ENCODE measurements at regions not wholly inside any gene's neighbourhood (a gene's known extent, or its start where the extent isn't known, plus 50 kb on each side); places are given as distances from the start of the nearest gene placed in this dataset.

- no peak for TF ChIP-seq MAFK (IDR thresholded peaks at IDR 0.05; ENCODE audit: low read depth, low read length)
- TF ChIP-seq EZH2 (IDR thresholded peaks at IDR 0.05; ENCODE audit: low read depth, low read length, severe bottlenecking): no peak
- no peak for TF ChIP-seq POLR2A (IDR thresholded peaks at IDR 0.05; ENCODE audit: control extremely low read depth in 1 of 2, low read depth in 2 of 2, low read length in 2 of 2)
- no peak for TF ChIP-seq CTCF (IDR thresholded peaks at IDR 0.05; ENCODE audit: control extremely low read depth in 1 of 3, insufficient read depth in 1 of 3, low read depth in 1 of 3, low read length in 3 of 3)
- no peak for TF ChIP-seq USF2 (IDR thresholded peaks at IDR 0.05; ENCODE audit: low read length)
- TF ChIP-seq TAF1 (IDR thresholded peaks at IDR 0.05; ENCODE audit: low read depth, low read length): no peak
These were observed 281.4 kb downstream of the RAB28 start for GRCh38 chr4:13202701-13203100.
